Activated CD8-positive, alpha-beta T cell treated with anti-CD3 and anti-CD28 coated beads, Interleukin-2, amount 10 ng/mL, durations not matched to agents 7 days and 5 days (primary cell): ENCODE measurements at regions not wholly inside any gene's neighbourhood (a gene's known extent, or its start where the extent isn't known, plus 50 kb on each side); places are given as distances from the start of the nearest gene placed in this dataset.

Experiments used
- ATAC-seq: fragments of 150-1000 bp; cut with Tn5 transposase; one replicate; pipeline ENCODE4 v1.10.0; 2021; ENCODE audit warnings: moderate library complexity
- CTCF ChIA-PET: fragments of 350-600 bp; sonication (Branson Sonifier 250); formaldehyde crosslinking; loops from one replicate; lab custom pipeline; 2021; ENCODE audit warnings: antibody characterized with exemption; lab: Charles Lee
- POLR2A ChIA-PET: fragments of 350-600 bp; sonication (Branson Sonifier 250); formaldehyde crosslinking; loops from one replicate; lab custom pipeline; 2021; ENCODE audit warnings: antibody characterized with exemption; lab: Charles Lee
- DNase-seq: peaks from one replicate; pipeline ENCODE4 v3.0.0-alpha.2; 2020
- H3K27ac Mint-ChIP-seq: one replicate; pipeline ENCODE4 v1.8.0; 2021; ENCODE audit warnings: mild to moderate bottlenecking, mixed read lengths
- H3K27me3 Mint-ChIP-seq: one replicate; pipeline ENCODE4 v1.8.0; 2021; ENCODE audit warnings: low read depth, mixed read lengths
- H3K36me3 Mint-ChIP-seq: one replicate; pipeline ENCODE4 v1.8.0; 2021; ENCODE audit warnings: low read depth, mixed read lengths
- H3K4me1 Mint-ChIP-seq: one replicate; pipeline ENCODE4 v1.8.0; 2021; ENCODE audit warnings: low read depth, mixed read lengths
- H3K4me3 Mint-ChIP-seq: one replicate; pipeline ENCODE4 v1.8.0; 2021; ENCODE audit warnings: mild to moderate bottlenecking, mixed read lengths
- H3K9me3 Mint-ChIP-seq: one replicate; pipeline ENCODE4 v1.8.0; 2022; ENCODE audit warnings: mixed read lengths; ENCODE audit not compliant: insufficient read depth

GRCh38 chr21:38712664-38713063 is 93.1 kb upstream of the ETS2 start:
- POLR2A ChIA-PET, result no interaction called here
- peaks cover 18% of the 10 kb centered on the region for H3K27me3 Mint-ChIP-seq
- no peak overlapping the region for H3K4me3 Mint-ChIP-seq
- no peaks in the 10 kb centered on the region for H3K4me1 Mint-ChIP-seq
- DNase-seq, result no peak
- no peak for ATAC-seq
- H3K36me3 Mint-ChIP-seq, result no peaks in the 10 kb centered on the region
- H3K9me3 Mint-ChIP-seq, result no peaks in the 10 kb centered on the region
- CTCF ChIA-PET, result interaction anchor here (0.7 to 1.0 kb wide), 2 partner anchors 22 to 393 kb away, joined by 3 to 4 read pairs; no protein-coding TSS in a partner anchor
- H3K27ac Mint-ChIP-seq, result no peak overlapping the region

GRCh38 chr21:38714039-38714817 is 91.5 kb upstream of the ETS2 start:
- no peaks in the 10 kb centered on the region for H3K9me3 Mint-ChIP-seq
- ChIA-PET POLR2A (no interaction called here), CTCF (no interaction called here)
- no peak overlapping the region for H3K4me3 Mint-ChIP-seq
- no peak overlapping the region for H3K27ac Mint-ChIP-seq
- ATAC-seq, result no peak
- DNase-seq, result no peak
- H3K27me3 Mint-ChIP-seq, result peaks cover 18% of the 10 kb centered on the region
- H3K36me3 Mint-ChIP-seq, result no peaks in the 10 kb centered on the region
- no peaks in the 10 kb centered on the region for H3K4me1 Mint-ChIP-seq

GRCh38 chr21:38714999-38715398 is 90.7 kb upstream of the ETS2 start:
- Mint-ChIP-seq H3K27ac (no peak overlapping the region), H3K36me3 (no peaks in the 10 kb centered on the region), H3K4me1 (no peaks in the 10 kb centered on the region), H3K27me3 (peaks cover 16% of the 10 kb centered on the region), H3K9me3 (no peaks in the 10 kb centered on the region), H3K4me3 (no peak overlapping the region)
- ChIA-PET POLR2A (no interaction called here), CTCF (interaction anchor here (1.0 kb wide), 1 partner anchor 53 kb away, joined by 3 read pairs; no protein-coding TSS in a partner anchor)
- ATAC-seq (no peak), DNase-seq (no peak)

GRCh38 chr21:38716088-38716487 is 89.6 kb upstream of the ETS2 start:
- Mint-ChIP-seq H3K4me1 (no peaks in the 10 kb centered on the region), H3K9me3 (no peaks in the 10 kb centered on the region), H3K27ac (no peak overlapping the region), H3K27me3 (peaks cover 16% of the 10 kb centered on the region), H3K4me3 (no peak overlapping the region), H3K36me3 (no peaks in the 10 kb centered on the region)
- CTCF ChIA-PET, result interaction anchor here (1.1 kb wide), 1 partner anchor 421 kb away, joined by 4 read pairs; no protein-coding TSS in a partner anchor
- ATAC-seq, result no peak
- POLR2A ChIA-PET, result interaction anchor here (0.8 kb wide), 1 partner anchor 12 kb away, joined by 4 read pairs; no protein-coding TSS in a partner anchor
- no peak for DNase-seq

- ATAC-seq, result no peak
- Mint-ChIP-seq H3K36me3 (no peaks in the 10 kb centered on the region), H3K4me1 (no peaks in the 10 kb centered on the region), H3K27me3 (peaks cover 13% of the 10 kb centered on the region), H3K4me3 (no peak overlapping the region), H3K9me3 (no peaks in the 10 kb centered on the region), H3K27ac (no peak overlapping the region)
- ChIA-PET CTCF (no interaction called here), POLR2A (no interaction called here)
- DNase-seq, result no peak
Observed at GRCh38 chr21:38716942-38717341, 88.8 kb upstream of the ETS2 start.

GRCh38 chr21:38718481-38718880 is 87.2 kb upstream of the ETS2 start:
- ChIA-PET POLR2A (interaction anchor here (0.7 kb wide), 1 partner anchor 11 kb away, joined by 4 read pairs; no protein-coding TSS in a partner anchor), CTCF (no interaction called here)
- Mint-ChIP-seq H3K36me3 (no peaks in the 10 kb centered on the region), H3K27me3 (peaks cover 11% of the 10 kb centered on the region), H3K27ac (no peak overlapping the region), H3K4me1 (no peaks in the 10 kb centered on the region), H3K9me3 (no peaks in the 10 kb centered on the region), H3K4me3 (no peak overlapping the region)
- DNase-seq, result no peak
- ATAC-seq, result no peak

- Mint-ChIP-seq H3K27me3 (peaks cover 4% of the 10 kb centered on the region), H3K36me3 (no peaks in the 10 kb centered on the region), H3K9me3 (peaks cover 9% of the 10 kb centered on the region), H3K4me3 (no peak overlapping the region), H3K27ac (no peak overlapping the region), H3K4me1 (no peaks in the 10 kb centered on the region)
- POLR2A ChIA-PET, result no interaction called here
- DNase-seq (no peak), ATAC-seq (no peak)
- CTCF ChIA-PET, result interaction anchor here (1.0 to 1.2 kb wide), 2 partner anchors 9 to 215 kb away, joined by 3 read pairs; no protein-coding TSS in a partner anchor
Observed at GRCh38 chr21:38720074-38720473, 85.7 kb upstream of the ETS2 start.

GRCh38 chr21:38721055-38721454 is 84.7 kb upstream of the ETS2 start:
- peaks cover 16% of the 10 kb centered on the region for H3K9me3 Mint-ChIP-seq
- no peaks in the 10 kb centered on the region for H3K36me3 Mint-ChIP-seq
- H3K4me3 Mint-ChIP-seq, result no peak overlapping the region
- H3K27me3 Mint-ChIP-seq, result peaks cover 3% of the 10 kb centered on the region
- ATAC-seq (no peak), DNase-seq (no peak)
- POLR2A ChIA-PET, result no interaction called here
- H3K4me1 Mint-ChIP-seq, result no peaks in the 10 kb centered on the region
- CTCF ChIA-PET, result interaction anchor here (1.1 kb wide), 1 partner anchor 13 kb away, joined by 3 read pairs; no protein-coding TSS in a partner anchor
- no peak overlapping the region for H3K27ac Mint-ChIP-seq

GRCh38 chr21:38721958-38722357 is 83.8 kb upstream of the ETS2 start:
- Mint-ChIP-seq H3K9me3 (peaks cover 16% of the 10 kb centered on the region), H3K27ac (no peak overlapping the region), H3K4me1 (no peaks in the 10 kb centered on the region), H3K4me3 (no peak overlapping the region), H3K27me3 (no peaks in the 10 kb centered on the region), H3K36me3 (no peaks in the 10 kb centered on the region)
- ChIA-PET CTCF (interaction anchor here (1.1 kb wide), 1 partner anchor 13 kb away, joined by 3 read pairs; no protein-coding TSS in a partner anchor), POLR2A (no interaction called here)
- ATAC-seq (no peak), DNase-seq (no peak)

- Mint-ChIP-seq H3K9me3 (peaks cover 16% of the 10 kb centered on the region), H3K4me1 (no peaks in the 10 kb centered on the region), H3K27me3 (peaks cover 8% of the 10 kb centered on the region), H3K4me3 (no peak overlapping the region), H3K36me3 (no peaks in the 10 kb centered on the region), H3K27ac (no peak overlapping the region)
- DNase-seq (no peak), ATAC-seq (no peak)
- POLR2A ChIA-PET, result no interaction called here
- CTCF ChIA-PET, result interaction anchor here (1.5 kb wide), 1 partner anchor 413 kb away, joined by 3 read pairs; no protein-coding TSS in a partner anchor
Observed at GRCh38 chr21:38725196-38726157, 80.3 kb upstream of the ETS2 start.

- POLR2A ChIA-PET, result no interaction called here
- peaks cover 16% of the 10 kb centered on the region for H3K9me3 Mint-ChIP-seq
- H3K36me3 Mint-ChIP-seq, result no peaks in the 10 kb centered on the region
- H3K27me3 Mint-ChIP-seq, result peaks cover 8% of the 10 kb centered on the region
- no peaks in the 10 kb centered on the region for H3K4me1 Mint-ChIP-seq
- H3K4me3 Mint-ChIP-seq, result no peak overlapping the region
- DNase-seq (no peak), ATAC-seq (no peak)
- no peak overlapping the region for H3K27ac Mint-ChIP-seq
- CTCF ChIA-PET, result interaction anchor here (1.5 kb wide), 1 partner anchor 412 kb away, joined by 3 read pairs; no protein-coding TSS in a partner anchor
Observed at GRCh38 chr21:38726482-38726881, 79.2 kb upstream of the ETS2 start.
